Lower lobe of right lung (tissue), 2 donors: ENCODE measurements at regions not wholly inside any gene's neighbourhood (a gene's known extent, or its start where the extent isn't known, plus 50 kb on each side); places are given as distances from the start of the nearest gene placed in this dataset.
"Not testable (repeated sequence)": the region's sequence is repeated elsewhere in the genome, so short reads cannot be mapped to it uniquely, and the experiment has no call there.

ENCODE experiments used
- ATAC-seq, 2 donors: fragments of 200-7000 bp; cut with Tn5 transposase; one replicate each; pipeline ENCODE4 v1.9.1; 2020 to 2022; ENCODE audit warnings: mild to moderate bottlenecking in 2 of 2, moderate library complexity in 2 of 2
- DNase-seq: peaks from one replicate; pipeline ENCODE4 v3.0.0-alpha.2; 2020
- H3K27ac ChIP-seq: fragments of 200-600 bp; one replicate; pipeline ENCODE4 v1.8.0; 2022
- H3K27me3 ChIP-seq: fragments of 200-600 bp; one replicate; pipeline ENCODE4 v1.8.0; 2022; ENCODE audit warnings: low read depth
- H3K36me3 ChIP-seq: fragments of 200-600 bp; one replicate; pipeline ENCODE4 v1.8.0; 2022; ENCODE audit warnings: mild to moderate bottlenecking
- H3K4me1 ChIP-seq: fragments of 200-600 bp; one replicate; pipeline ENCODE4 v1.8.0; 2022
- H3K4me3 ChIP-seq: fragments of 200-600 bp; one replicate; pipeline ENCODE4 v1.8.0; 2022; ENCODE audit warnings: mild to moderate bottlenecking
- H3K9me3 ChIP-seq: fragments of 200-600 bp; one replicate; pipeline ENCODE4 v1.8.0; 2022
- intact Hi-C: fragments of 100-400 bp; cut with DNase I; formaldehyde crosslinking; loops from one replicate; pipeline ENCODE4 v1.11.0; 2022
- TF ChIP-seq, protein P1 (sequence below): fragments of 200-600 bp; IDR thresholded peaks from one replicate; pipeline ENCODE4 v1.8.0; 2022; ENCODE audit warnings: antibody characterized with exemption, mild to moderate bottlenecking
- donor health status: DM: no; HTN: yes; CAD: no; lungs with severe emphysema.

DNA sequence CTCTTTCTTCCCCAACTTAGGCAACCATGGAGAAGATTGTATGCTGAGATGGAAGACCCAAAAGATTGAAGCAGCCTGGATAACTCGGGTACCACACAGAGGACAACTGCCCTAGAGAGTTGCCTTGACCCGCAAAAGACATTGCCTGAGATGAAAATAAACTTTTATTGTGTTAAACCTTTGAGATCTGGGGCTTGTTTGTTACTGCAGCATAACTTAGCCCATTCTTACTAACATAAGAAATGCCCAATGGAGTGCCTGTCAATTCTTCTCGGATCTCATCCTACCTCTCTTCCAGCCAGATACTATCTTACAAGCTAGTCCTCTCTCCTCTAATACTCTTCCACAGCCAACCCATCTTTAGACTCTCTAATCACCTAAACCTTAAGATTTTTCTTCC is 76.8 kb downstream of the GCNT4 start:
- H3K4me3 ChIP-seq, result no peak overlapping the region
- intact Hi-C loops, result no loop called here
- DNase-seq (no peak), ATAC-seq (no peak)
- H3K27me3 ChIP-seq, result no peaks in the 10 kb centered on the region
- TF ChIP-seq, protein P1, sequence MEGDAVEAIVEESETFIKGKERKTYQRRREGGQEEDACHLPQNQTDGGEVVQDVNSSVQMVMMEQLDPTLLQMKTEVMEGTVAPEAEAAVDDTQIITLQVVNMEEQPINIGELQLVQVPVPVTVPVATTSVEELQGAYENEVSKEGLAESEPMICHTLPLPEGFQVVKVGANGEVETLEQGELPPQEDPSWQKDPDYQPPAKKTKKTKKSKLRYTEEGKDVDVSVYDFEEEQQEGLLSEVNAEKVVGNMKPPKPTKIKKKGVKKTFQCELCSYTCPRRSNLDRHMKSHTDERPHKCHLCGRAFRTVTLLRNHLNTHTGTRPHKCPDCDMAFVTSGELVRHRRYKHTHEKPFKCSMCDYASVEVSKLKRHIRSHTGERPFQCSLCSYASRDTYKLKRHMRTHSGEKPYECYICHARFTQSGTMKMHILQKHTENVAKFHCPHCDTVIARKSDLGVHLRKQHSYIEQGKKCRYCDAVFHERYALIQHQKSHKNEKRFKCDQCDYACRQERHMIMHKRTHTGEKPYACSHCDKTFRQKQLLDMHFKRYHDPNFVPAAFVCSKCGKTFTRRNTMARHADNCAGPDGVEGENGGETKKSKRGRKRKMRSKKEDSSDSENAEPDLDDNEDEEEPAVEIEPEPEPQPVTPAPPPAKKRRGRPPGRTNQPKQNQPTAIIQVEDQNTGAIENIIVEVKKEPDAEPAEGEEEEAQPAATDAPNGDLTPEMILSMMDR, result no peak
- H3K4me1 ChIP-seq, result no peaks in the 10 kb centered on the region
- H3K36me3 ChIP-seq, result no peaks in the 10 kb centered on the region
- H3K9me3 ChIP-seq, result no peaks in the 10 kb centered on the region
- H3K27ac ChIP-seq, result no peak overlapping the region

DNA sequence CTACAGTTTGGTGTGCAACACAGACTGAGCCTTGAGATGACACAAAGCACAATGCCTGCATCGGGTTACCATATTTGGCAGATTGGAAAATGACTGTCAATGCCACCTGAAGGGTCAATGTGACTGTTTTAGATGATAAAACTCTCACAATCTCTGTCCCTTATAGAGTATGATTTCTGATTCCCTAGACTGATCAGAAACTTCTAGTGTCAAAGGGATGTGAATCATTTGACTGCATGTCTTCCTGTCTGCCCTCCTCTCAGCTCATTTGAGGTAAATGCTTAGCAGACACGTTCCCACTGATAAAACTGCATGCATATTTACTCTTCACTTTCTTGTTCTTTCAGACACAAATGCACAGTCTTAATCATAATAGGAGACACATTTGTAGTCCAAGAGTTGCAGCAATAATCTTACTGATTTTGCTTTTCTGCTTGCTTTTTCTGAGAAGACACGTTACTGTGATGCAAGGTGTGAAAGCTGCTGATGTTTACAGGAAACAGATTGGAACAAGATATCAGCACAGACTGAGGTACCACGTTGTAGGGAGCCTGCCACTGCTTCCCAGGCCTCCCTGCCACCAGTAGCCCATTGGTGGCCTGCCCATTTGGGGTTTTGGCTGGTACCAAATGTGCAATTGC is 77.8 kb downstream of the GCNT4 start:
- TF ChIP-seq, protein P1, result no peak
- Histone ChIP-seq H3K27me3 (no peaks in the 10 kb centered on the region), H3K4me3 (no peak overlapping the region), H3K36me3 (no peaks in the 10 kb centered on the region), H3K27ac (no peak overlapping the region), H3K9me3 (no peaks in the 10 kb centered on the region), H3K4me1 (no peaks in the 10 kb centered on the region)
- ATAC-seq (peak; percentile 21 to 65), DNase-seq (no peak)
- intact Hi-C loops, result no loop called here

DNA sequence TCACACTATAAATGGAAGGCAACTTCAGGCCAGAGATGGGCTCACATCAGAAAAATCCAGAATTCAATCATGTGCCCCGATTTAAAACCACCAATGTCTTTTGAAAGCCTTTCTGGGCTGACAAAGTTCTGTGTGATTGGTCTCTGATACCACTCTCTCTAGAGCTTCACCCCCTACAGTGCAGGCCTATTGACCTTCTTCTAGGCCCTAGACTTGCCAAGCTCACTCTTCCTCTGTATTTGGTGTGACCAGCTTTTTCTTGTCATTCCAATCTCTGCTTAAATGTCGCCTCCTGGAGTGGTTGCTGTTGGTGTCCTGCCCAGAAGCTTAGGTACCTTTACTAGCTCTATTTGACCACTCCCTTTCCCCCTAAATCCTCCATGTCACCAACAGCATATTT is 78.7 kb downstream of the GCNT4 start:
- no peak overlapping the region for H3K4me3 ChIP-seq
- TF ChIP-seq, protein P1, result no peak
- no peaks in the 10 kb centered on the region for H3K9me3 ChIP-seq
- no peaks in the 10 kb centered on the region for H3K36me3 ChIP-seq
- H3K27me3 ChIP-seq, result no peaks in the 10 kb centered on the region
- intact Hi-C loops, result no loop called here
- ATAC-seq (no peak), DNase-seq (no peak)
- H3K27ac ChIP-seq, result no peak overlapping the region
- H3K4me1 ChIP-seq, result no peaks in the 10 kb centered on the region

DNA sequence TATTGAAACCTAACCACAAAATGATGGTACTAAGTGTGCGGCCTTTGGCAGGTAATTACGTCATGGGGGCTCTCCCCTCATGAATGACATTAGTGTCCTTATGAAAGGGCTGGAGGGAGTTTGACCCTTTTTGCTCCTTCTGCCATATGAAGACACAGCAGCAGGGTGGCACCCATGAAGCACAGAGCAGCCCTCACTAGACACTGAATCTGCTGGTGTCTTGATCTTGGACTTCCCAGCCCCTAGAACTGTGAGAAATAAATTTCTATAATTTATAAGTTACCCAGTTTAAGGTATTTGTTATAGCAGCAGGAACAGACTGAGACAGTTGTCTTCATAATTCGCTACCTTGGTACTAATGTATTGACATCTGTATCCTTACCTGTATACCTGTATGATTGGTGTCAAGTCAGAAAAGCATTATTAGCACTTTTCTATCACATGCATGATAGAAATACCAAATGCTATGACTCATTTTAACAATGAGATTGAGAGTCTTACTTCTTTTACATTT is 80.4 kb downstream of the GCNT4 start:
- Histone ChIP-seq H3K9me3 (no peaks in the 10 kb centered on the region), H3K36me3 (no peaks in the 10 kb centered on the region), H3K27me3 (no peaks in the 10 kb centered on the region), H3K4me3 (no peak overlapping the region), H3K4me1 (no peaks in the 10 kb centered on the region), H3K27ac (no peak overlapping the region)
- ATAC-seq, result no peak
- TF ChIP-seq, protein P1, result no peak
- no peak for DNase-seq
- intact Hi-C loops, result no loop called here

DNA sequence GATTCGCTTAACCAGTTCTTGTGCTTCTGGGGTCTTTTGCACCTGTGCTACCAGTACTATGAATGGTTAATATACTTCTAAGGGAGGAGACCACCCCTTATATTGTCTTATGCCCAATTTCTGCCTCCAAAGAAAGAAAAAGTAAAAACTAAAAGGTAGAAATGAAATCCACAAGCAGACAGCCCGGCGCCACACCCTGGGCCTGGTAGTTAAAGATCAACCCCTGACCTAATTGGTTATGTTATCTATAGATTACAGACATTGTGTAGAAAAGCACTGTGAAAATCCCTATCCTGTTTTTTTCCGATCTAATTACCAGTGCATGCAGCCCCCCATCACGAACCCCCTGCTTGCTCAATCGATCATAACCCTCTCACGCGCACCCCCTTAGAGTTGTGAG is 81.5 kb downstream of the GCNT4 start:
- H3K27ac ChIP-seq, H3K4me1 ChIP-seq, intact Hi-C loops, ATAC-seq, H3K36me3 ChIP-seq, DNase-seq, H3K27me3 ChIP-seq, H3K9me3 ChIP-seq, H3K4me3 ChIP-seq: not testable (repeated sequence)

DNA sequence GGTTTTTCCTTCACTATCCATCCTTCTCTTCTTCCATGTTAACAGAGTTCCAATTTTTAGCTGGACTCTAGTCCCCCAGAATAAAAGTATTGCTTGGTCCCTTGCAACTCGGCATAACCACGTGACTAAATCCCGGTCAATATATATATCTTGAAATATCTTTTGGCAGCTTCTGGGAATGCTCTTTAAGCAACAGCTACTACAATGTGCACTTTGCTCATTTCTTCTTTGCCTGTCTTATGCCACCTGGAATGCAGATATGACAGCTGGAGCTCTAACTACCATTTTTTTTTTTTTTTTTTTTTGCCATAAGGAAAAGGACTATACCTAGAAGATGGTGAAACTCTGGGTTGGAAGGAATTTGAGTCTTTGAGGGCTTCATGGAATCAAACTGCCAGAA is 82.6 kb downstream of the GCNT4 start:
- no peak overlapping the region for H3K27ac ChIP-seq
- no peaks in the 10 kb centered on the region for H3K27me3 ChIP-seq
- intact Hi-C loops, result no loop called here
- DNase-seq (no peak), ATAC-seq (no peak)
- TF ChIP-seq, protein P1, result no peak
- H3K4me3 ChIP-seq, result no peak overlapping the region
- no peaks in the 10 kb centered on the region for H3K9me3 ChIP-seq
- no peaks in the 10 kb centered on the region for H3K36me3 ChIP-seq
- H3K4me1 ChIP-seq, result no peaks in the 10 kb centered on the region
